PC-3 (cell line): ENCODE measurements at regions not wholly inside any gene's neighbourhood (a gene's known extent, or its start where the extent isn't known, plus 50 kb on each side); places are given as distances from the start of the nearest gene placed in this dataset.

ENCODE experiments used
- EZH2 ChIP-seq: fragments of 300-600 bp; sonication (generic); IDR thresholded peaks from one replicate; pipeline ENCODE4 v1.6.1; 2017; ENCODE audit warnings: antibody characterized with exemption, mild to moderate bottlenecking, low read length; ENCODE audit not compliant: unreplicated experiment
- EZH2phosphoT487 ChIP-seq: fragments of 300-600 bp; sonication (generic); IDR thresholded peaks from 2 replicates; pipeline ENCODE4 v1.6.1; 2018; ENCODE audit warnings: mild to moderate bottlenecking, antibody characterized with exemption, low read length, borderline replicate concordance
- TF ChIP-seq, protein P1 (sequence below): fragments of 300-600 bp; sonication (generic); conservative IDR thresholded peaks from 2 replicates; pipeline ENCODE4 v1.5.1; 2017; ENCODE audit warnings: antibody characterized with exemption, low read depth, mild to moderate bottlenecking, low read length

DNA sequence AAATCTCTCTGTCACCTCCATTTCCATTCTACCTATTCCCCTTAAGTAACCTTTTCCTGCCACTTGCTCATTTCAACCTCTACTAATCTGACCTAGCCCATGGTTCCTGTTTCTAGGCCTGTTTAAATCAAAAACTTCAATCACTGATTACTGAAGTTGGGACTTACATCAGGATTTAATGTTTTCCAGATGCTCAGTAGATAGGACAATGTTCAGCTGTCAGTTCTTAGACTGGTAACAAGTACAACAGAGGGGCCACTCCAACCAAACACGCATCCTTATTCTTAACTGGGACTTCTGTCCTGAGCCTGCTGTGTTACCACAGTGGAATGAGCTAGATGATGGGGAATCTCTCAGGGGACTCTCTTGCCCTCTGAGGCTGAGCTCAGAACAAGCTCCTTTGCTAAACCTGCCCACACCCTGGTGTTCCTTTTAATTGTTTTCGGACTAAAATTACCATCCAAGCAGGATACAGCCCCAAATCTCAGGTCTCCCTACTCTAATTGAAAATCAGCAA lies 974.6 kb downstream of the TTLL7 start:
- TF ChIP-seq, protein P1, sequence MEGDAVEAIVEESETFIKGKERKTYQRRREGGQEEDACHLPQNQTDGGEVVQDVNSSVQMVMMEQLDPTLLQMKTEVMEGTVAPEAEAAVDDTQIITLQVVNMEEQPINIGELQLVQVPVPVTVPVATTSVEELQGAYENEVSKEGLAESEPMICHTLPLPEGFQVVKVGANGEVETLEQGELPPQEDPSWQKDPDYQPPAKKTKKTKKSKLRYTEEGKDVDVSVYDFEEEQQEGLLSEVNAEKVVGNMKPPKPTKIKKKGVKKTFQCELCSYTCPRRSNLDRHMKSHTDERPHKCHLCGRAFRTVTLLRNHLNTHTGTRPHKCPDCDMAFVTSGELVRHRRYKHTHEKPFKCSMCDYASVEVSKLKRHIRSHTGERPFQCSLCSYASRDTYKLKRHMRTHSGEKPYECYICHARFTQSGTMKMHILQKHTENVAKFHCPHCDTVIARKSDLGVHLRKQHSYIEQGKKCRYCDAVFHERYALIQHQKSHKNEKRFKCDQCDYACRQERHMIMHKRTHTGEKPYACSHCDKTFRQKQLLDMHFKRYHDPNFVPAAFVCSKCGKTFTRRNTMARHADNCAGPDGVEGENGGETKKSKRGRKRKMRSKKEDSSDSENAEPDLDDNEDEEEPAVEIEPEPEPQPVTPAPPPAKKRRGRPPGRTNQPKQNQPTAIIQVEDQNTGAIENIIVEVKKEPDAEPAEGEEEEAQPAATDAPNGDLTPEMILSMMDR, result no peak
- TF ChIP-seq EZH2 (no peak), EZH2phosphoT487 (no peak)
